GM18951 (cell line): ENCODE measurements at regions not wholly inside any gene's neighbourhood (a gene's known extent, or its start where the extent isn't known, plus 50 kb on each side); places are given as distances from the start of the nearest gene placed in this dataset.

Experiments
- POLR2A ChIP-seq: IDR thresholded peaks from 4 replicates; pipeline ENCODE4 v1.6.1; 2011; ENCODE audit warnings: mild to moderate bottlenecking; ENCODE audit not compliant: insufficient read length, insufficient read depth; ENCODE audit errors: extremely low read depth
- in situ Hi-C: fragments of 300-500 bp; cut with MboI; formaldehyde crosslinking; loops from one replicate; pipeline ENCODE4 v1.12.0; 2022; ENCODE audit warnings: low sequenced_read_pairs, mixed read lengths, inconsistent platforms; ENCODE audit not compliant: unreplicated experiment

GRCh38 chr4:111650146-111650545, 495.1 kb upstream of the FAM241A start:
- TF ChIP-seq POLR2A: no peak
- in situ Hi-C loops: no loop called here

DNA sequence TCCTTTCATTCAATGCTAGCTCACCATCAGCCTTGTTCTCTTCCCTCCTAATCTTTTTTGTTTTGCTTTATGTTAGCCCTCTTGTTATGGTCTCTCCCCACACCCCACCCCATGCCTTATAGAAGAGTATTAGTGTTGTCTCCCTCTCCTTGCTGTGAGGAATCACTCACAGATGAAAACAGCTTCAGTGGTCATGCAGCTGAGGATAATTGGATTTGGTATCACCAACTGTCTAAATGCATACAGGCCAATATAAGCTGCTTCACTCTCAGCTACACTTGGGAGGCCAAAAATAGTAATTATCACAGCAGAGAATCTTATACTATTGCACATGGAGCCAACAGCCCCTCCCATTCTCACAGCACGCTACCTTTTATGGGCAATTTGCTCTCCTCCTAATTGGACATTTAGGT, 494.6 kb upstream of the FAM241A start:
- in situ Hi-C loops: no loop called here
- no peak for TF ChIP-seq POLR2A

DNA sequence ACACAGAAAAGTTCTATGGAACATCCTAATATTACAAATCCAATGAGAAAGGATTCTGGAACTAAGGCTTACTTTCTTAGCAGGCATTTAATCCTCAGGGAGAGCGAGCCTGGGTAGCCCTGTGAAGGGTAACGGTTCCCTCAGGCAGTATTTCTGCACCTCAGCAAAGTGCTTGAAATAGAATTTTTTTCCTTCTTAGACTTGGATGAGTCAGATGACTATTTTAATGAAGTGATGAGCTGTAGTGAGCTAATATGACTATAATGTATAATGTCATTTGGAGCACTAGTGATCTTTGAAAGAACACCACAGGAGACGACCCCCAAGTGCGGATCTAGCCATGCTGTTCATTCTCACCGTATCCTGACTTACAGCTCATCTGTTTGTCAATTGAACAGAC, 493.0 kb upstream of the FAM241A start:
- in situ Hi-C loops: no loop called here
- TF ChIP-seq POLR2A: no peak

- TF ChIP-seq POLR2A: no peak
- in situ Hi-C loops: no loop called here
Measured at GRCh38 chr4:111652986-111653385, 492.3 kb upstream of the FAM241A start.

DNA sequence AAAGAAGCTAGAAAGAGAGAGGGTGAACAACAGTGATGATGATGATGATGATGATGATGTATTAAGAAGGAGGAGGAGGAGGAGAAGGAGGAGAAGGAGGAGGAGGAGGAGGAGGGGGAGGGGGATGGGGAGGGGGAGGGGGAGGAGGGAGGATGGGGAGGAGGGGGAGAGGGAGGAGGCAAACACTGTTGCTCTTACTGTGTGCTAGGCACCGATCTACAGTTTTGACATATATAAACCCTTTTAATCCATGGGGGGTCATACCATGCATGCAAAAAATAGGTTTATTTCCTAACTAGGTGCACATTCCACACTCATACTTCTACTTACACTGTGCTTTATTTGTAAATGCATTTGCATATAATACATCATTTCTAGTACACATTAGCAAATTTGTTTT, 482.8 kb upstream of the FAM241A start:
- in situ Hi-C loops: no loop called here
- TF ChIP-seq POLR2A: no peak

- TF ChIP-seq POLR2A: no peak
- in situ Hi-C loops: no loop called here
Measured at GRCh38 chr4:111664308-111664945, 480.8 kb upstream of the FAM241A start.

DNA sequence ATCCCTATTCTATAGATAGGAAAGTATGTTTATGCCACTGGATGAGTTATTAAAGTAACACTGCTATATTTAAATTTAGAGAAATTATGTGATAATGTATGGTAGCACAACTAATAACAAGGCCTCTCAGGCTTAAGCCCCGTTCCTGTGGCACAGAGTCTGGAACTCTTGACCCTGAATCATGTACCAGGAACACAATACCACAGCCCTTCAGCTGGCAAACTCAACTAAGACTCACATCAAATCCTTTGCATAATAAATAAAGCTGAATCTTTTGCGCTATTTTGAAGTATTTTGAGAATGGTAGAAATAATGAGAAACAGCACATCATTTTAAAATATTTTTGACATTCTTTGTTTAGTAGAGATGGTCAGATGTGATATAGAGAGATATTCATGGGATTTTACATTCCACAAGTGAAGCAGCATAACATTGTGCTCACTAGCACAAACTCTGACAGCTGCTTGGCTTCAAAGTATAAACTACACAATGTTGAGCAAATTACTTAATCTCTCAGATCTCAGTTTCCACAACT, 478.4 kb upstream of the FAM241A start:
- in situ Hi-C loops: no loop called here
- TF ChIP-seq POLR2A: no peak

GRCh38 chr4:111671756-111672155, 473.5 kb upstream of the FAM241A start:
- in situ Hi-C loops: no loop called here
- TF ChIP-seq POLR2A: no peak

DNA sequence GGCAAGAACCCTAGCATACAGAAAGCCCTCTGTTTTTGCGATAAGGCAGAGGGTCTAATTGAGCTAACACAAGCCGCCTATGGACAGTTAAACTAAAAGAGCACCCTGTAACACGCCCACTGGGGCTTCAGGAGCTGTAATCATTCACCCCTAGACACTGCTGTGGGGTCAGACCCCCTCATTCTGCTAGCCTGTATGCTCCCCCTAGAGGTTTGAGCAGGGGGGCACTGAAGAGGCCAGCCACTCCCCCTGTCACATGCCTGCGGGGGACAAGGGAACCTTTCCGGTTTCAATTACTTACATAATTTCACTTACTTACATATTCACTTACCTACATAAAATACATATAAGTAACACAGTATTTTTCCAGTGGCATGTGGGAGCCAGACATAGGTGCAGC, 469.5 kb upstream of the FAM241A start:
- in situ Hi-C loops: no loop called here
- no peak for TF ChIP-seq POLR2A

DNA sequence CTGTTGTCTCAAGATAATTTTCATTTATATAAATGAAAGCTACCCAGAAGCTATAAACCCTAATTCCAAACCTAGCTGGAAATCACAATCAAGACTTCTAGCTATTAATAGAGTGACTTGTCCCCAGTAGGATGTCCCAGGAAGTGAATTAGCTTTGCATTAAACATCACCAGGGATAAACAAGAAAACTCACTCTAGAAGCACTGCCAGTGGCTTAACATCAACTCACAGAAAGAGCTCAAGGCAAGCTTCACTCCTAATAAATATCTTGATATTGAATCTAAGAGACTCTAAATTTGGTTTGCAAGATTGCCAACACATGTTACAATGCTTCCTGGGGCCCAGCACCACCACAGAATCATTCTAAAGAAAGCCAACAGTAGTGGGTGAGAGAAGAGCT, 468.7 kb upstream of the FAM241A start:
- no peak for TF ChIP-seq POLR2A

DNA sequence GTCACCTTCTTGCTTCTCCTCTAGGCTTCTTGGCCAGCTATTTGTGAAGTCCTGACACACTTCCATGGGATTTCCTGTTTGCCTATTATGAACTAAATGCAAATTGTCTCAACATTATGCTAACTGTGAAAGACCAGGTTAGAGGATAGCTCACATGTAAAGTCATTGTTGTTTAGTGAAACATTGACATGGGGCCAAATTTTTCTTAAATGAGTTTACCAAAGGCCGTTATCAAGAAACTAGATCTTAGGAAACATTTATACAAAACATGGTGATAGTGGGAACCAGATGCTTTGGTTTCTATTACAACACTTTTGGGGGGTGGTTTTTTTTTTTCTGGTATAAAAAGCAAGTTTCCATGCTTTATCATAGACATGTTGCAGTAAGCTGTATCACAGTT, 466.8 kb upstream of the FAM241A start:
- in situ Hi-C loops: no loop called here
- TF ChIP-seq POLR2A: no peak

More for the DNA sequence above, 468.7 kb upstream of the FAM241A start:
- in situ Hi-C loops: no loop called here

DNA sequence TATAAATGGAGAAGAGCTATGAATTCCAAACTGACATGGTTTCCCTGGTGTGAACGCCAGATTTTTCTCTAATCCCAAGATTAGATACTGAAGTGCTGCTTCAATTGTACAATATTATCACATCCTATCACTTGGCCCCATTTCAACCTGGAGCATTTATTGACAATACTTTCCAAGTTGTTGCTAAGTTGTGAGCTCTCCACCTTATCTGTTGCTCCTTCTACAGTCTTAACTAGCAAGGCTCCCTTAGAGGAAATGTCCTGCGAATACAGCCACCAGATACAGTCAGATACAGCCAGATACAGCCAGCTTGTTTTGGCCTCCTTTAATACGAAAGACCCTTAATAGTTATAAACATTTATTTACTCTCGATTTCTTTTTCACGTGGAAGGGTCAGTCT, 466.3 kb upstream of the FAM241A start:
- in situ Hi-C loops: no loop called here

GRCh38 chr4:111681270-111681669, 464.0 kb upstream of the FAM241A start:
- in situ Hi-C loops: no loop called here
- no peak for TF ChIP-seq POLR2A

More for the DNA sequence above, 466.3 kb upstream of the FAM241A start:
- no peak for TF ChIP-seq POLR2A

- no peak for TF ChIP-seq POLR2A
- in situ Hi-C loops: no loop called here
Measured at GRCh38 chr4:111681751-111682150, 463.5 kb upstream of the FAM241A start.
